Hematopoietic multipotent progenitor cell treated with erythropoietin and hydrocortisone succinate and interleukin-3 and kit ligand, for 8 days (in vitro differentiated cells): ENCODE measurements at regions not wholly inside any gene's neighbourhood (a gene's known extent, or its start where the extent isn't known, plus 50 kb on each side); places are given as distances from the start of the nearest gene placed in this dataset.

Experiments used
- DNase-seq: peaks from one replicate; pipeline ENCODE4 v3.0.0-alpha.2; 2015

DNA sequence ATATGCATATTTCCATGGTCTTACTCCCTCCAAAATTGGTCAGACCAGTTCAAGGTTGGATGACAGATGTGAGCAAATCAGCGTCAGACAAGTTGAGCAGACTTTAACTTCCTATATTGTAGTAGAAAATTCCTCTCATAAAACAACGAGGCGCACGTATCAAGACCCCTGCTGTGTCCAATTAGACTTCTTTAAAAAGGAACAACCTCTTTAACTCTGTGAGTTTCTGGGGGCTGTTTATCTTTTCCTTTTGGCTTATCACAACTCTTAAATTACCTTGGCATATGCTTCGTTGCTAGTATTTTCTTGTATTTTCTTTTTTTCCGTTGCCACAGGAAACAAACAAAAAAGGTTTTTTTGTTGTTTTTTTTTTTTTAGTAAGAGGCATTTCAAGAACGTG, 398.2 kb upstream of the WWC1 start:
- no peak for DNase-seq

- no peak for DNase-seq
These were observed 396.6 kb upstream of the WWC1 start for GRCh38 chr5:167894631-167895472.

GRCh38 chr5:167895899-167896659, 395.4 kb upstream of the WWC1 start:
- DNase-seq: no peak

- no peak for DNase-seq
These were observed 394.6 kb upstream of the WWC1 start for GRCh38 chr5:167896814-167897213.

GRCh38 chr5:167897371-167897770, 394.1 kb upstream of the WWC1 start:
- no peak for DNase-seq

DNA sequence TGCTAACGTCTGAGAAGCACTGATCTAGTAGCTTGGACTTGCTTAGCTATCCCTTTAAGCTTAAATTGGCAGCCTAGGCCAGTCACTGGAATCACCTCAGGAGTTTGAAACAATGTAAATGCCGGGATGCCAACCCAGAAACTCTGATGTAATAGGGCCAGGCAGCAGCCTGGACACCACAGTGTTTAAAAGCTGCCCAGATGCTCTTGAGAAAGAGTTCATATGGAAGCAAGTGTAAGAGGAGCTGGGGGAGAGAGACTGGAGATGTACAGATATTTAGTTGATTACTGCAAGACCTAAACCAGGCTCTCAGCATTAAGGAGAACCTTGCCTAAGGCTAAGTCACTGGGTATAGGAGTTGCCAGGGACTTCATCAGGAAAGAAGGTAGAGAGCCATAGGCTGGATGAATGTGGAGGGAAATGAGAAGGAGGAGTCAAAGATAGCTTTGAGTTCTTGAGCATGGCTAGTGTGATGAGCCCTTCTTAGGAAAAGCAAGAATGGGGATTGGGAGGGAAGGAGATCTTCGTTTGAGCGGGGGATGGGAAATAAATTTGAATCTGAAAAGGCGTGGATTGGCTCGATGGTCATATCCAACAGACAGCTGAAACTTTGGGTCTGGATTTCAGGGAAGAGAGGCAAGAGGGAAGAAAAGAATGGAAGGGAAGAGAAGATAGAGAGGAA, 392.9 kb upstream of the WWC1 start:
- no peak for DNase-seq

DNA sequence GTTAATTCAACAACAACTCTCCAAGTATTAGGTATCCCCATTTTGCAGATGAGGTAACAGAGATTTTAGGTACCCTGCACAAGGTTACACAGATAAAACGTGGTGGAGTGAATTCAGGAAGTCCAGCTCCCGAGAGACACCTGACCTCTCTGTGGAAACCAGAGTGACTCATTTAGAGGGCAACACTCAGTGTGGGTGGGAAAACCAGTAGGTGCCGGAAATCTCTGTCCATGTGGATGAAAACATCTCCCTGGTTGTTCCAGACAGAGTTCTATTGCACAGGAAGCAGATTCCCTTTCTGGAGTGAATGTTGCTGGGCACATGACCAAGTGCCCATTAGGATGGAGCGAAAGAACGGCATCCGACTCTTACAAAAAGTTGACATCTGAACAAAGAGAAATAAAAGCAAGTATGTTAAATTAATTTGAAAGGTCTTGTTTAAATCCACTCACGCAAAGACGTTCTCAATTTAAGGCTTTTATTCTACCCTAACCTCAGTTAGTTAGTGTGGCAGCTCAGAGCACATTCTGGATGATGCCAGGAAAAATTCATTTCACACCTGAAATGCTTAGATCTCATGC, 391.9 kb upstream of the WWC1 start:
- no peak for DNase-seq

DNA sequence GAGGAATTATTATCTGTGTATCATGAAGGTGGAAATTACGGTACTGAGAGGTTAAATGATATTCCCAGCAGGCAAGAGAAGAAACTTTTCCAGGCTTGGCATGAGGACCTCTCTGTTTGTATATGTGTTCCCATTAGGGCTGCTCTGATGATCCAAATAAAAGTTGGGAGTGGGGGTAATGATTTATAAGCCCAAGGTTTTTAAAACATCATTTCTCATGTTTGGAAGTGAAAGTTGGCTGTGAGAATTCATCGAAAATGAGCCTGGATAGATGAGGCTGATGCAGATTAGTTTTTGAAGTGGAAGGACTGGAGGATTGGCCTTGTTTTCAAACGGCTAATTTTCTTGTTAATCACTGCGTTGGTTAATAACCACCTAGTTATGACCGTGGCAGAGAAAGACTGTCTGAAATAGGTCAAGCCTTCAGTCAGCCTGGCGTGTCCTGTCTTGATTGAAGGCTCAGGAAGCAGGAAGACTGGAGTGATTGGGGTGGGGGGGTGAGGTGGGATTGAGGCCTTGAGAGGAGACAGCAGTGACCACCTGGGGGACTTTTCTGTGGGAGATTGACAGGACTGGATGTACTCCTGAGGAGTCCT, 391.0 kb upstream of the WWC1 start:
- DNase-seq: no peak

DNA sequence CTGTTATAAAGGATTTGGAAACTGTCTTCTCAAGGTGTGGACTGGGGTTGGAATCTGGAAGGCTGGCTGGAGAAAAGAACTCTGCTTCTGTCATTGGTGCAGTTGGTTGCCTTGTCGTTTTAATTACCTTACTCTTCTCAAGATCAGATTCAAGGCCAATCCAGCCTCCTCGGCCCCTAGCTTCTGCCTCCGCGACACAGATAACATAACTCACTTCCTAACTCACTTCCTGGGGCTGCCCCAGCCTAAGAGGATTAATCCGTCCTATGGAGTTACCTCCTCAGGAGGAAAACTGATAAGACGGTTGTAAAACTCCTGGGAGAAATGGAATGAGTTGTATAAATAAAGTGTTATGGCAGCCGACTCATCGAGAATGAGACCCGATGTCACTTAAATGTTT, 389.1 kb upstream of the WWC1 start:
- no peak for DNase-seq

- DNase-seq: no peak
These were observed 388.2 kb upstream of the WWC1 start for GRCh38 chr5:167903243-167903642.

DNA sequence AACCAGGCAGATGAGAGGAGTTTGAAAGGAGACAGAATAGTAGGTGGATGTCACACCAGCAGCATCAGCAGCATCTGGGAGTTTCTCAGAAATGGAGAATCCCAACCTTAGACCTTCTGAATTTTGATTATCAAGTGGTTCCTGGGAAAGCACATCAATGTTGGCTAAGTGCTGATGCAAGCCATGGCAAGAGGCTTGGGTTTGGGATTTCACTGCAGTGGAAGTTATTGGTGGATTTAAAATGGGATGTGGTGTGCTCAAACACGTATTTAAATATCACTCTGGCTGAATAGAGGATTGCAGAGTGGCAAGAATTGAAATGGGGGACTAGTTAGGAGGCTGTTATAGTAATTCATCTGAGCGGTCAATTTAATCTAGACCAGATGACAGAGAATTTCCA, 387.8 kb upstream of the WWC1 start:
- no peak for DNase-seq

GRCh38 chr5:167905919-167906853, 385.3 kb upstream of the WWC1 start:
- DNase-seq: no peak

DNA sequence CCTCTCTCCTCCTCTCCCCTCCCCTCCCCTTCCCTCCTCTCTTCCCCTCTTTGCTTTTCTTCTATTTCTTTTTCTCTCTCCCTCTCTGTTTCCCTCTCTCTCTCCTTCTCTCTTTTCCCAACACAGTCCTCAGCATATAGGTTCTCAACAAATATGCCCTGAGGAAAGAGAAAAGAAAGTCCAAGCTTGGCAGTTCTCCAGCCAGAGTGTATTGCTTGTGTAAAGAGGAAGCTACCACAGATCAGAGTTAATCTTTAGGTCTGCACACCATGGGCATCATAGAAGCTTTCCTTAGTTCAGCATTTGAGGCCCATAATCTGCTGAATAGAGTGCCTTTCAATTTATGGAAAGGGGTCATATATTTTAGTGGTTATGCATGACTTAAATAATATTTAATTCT, 382.8 kb upstream of the WWC1 start:
- DNase-seq: no peak

DNA sequence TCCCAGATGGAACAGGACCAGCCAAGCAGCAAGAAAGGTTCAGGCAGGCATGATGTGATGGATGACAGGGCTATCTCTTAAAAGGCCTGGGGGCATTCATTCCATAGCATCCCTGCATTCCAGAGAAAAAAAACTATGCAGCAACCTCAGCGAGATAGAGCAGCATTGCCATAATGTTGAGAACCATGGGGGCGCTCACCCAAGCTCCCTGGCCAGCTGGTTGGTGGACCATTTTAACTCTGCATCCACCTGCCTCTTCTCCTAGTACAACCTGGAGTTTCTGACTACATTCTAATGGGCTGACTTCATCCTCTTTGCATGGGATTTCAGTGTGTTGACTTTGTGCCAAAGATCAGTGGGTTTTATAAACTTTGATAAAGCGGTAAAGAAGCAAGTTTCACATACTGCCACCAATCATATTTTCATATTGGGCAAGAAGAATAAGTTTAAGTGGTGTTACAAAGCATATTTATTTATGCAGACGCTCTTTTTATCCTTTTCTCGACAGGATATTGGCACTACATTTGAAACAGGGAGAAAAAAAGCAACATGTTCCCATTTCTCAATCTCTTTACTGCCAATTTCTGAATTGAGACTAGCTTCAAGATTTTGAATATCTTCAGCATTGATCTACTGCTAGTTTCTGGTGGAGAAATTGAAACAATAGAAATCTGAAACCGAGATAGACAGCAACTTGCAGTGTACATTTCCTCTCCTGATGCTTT, 378.3 kb upstream of the WWC1 start:
- no peak for DNase-seq

DNA sequence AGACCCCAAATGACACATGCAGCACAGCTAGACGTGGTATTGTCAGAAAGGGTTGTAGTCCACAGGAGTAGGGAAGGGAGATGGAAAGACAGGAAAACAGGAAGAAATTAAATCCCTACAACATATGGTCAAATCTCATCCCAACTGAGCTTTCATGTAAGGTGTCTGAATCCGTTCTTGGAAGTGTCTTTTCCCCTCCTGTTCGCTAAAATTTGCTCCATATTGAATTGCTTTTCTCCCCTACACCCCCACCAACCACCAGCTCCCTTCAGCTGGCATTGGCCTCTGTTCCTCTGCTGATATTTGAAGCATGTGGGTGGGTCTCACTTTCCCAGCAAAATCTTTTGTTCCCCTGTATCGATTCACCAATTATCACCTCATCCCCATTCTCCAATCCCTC, 376.2 kb upstream of the WWC1 start:
- DNase-seq: no peak

DNA sequence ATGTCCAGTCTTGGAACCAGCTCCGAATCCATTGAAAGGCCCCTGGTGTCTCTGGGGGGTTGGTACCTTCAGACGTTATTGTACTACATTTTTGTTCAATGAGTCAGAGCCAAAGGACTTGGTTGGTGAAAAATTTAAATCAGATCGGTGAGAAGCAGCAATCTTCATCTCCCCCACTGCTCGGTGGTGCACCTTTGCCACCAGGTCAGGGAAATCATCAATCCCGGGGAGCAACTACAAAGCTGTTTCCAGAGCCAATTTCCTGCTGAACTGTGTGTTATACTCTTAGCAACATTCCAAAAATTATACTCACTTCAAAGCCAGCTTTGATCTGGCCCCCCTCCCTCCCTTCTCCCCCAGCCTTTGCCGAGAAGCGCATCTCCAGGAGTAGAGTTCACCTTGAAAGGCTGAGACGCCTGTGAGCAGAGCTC, 375.2 kb upstream of the WWC1 start:
- DNase-seq: no peak

DNA sequence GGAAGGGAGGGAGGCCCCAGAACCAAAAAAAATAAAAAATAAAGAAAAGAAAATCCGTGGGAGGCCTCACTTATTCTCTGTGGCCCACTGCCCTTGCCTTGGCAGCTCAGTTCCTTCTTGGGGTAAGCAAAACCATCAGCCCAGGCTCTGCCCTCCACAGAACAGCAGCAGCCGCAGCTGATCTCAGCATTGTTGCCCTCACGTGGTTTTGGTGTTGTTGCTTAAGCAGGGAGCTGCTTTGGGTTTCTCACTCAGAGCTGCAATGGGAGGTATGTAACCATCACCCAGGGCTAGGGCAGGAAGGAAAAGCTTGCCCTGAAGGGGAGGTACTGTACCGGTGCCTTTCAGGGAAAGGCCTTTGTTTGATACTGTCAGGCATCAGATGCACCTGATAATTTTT, 374.7 kb upstream of the WWC1 start:
- DNase-seq: no peak

- no peak for DNase-seq
These were observed 373.1 kb upstream of the WWC1 start for GRCh38 chr5:167918184-167918812.

- DNase-seq: no peak
These were observed 372.5 kb upstream of the WWC1 start for GRCh38 chr5:167918813-167919483.

GRCh38 chr5:167920589-167920988, 370.9 kb upstream of the WWC1 start:
- no peak for DNase-seq
